ENCODE measurements at regions not wholly inside any gene's neighbourhood (a gene's known extent, or its start where the extent isn't known, plus 50 kb on each side); places are given as distances from the start of the nearest gene placed in this dataset.
"Not testable (repeated sequence)": the region's sequence is repeated elsewhere in the genome, so short reads cannot be mapped to it uniquely, and the experiment has no call there.

- H3K4me3 Mint-ChIP-seq (ENCODE audit: unreplicated experiment) = no peak overlapping the region
- peaks cover 12% of the 10 kb centered on the region for H3K36me3 Mint-ChIP-seq (ENCODE audit: unreplicated experiment)
- DNase-seq (ENCODE audit: extremely low spot score, unreplicated experiment) = no peak
- TF ChIP-seq, protein P1, sequence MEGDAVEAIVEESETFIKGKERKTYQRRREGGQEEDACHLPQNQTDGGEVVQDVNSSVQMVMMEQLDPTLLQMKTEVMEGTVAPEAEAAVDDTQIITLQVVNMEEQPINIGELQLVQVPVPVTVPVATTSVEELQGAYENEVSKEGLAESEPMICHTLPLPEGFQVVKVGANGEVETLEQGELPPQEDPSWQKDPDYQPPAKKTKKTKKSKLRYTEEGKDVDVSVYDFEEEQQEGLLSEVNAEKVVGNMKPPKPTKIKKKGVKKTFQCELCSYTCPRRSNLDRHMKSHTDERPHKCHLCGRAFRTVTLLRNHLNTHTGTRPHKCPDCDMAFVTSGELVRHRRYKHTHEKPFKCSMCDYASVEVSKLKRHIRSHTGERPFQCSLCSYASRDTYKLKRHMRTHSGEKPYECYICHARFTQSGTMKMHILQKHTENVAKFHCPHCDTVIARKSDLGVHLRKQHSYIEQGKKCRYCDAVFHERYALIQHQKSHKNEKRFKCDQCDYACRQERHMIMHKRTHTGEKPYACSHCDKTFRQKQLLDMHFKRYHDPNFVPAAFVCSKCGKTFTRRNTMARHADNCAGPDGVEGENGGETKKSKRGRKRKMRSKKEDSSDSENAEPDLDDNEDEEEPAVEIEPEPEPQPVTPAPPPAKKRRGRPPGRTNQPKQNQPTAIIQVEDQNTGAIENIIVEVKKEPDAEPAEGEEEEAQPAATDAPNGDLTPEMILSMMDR (IDR thresholded peaks at IDR 0.05) = no peak
- no peaks in the 10 kb centered on the region for H3K9me3 Mint-ChIP-seq (ENCODE audit: unreplicated experiment)
- H3K27ac Mint-ChIP-seq (ENCODE audit: unreplicated experiment) = no peak overlapping the region
- H3K4me1 Mint-ChIP-seq (ENCODE audit: unreplicated experiment) = peaks cover 4% of the 10 kb centered on the region
- no peaks in the 10 kb centered on the region for H3K27me3 Mint-ChIP-seq (ENCODE audit: unreplicated experiment)
Observed at GRCh38 chr7:81851413-81851812, 81.6 kb upstream of the HGF start.

DNA sequence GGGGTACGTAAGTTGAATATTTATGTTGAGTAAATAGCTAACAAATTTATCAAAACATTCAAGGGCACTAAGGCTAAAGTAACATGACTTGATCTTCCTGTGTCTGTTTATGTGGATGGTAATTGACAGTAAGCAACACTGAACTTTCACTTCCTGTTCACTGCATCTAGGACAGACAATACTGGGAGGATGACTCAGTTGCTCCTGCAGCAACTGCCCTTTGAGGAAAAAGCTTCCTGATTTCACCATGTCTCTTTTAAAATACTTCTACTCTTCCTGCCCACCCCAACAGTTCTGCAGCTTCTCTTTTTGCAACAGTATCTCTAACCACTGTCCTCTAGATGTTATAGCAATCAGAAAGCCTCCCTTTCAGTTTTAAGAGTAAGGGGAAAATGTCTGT, 76.6 kb upstream of the HGF start:
- H3K27me3 Mint-ChIP-seq (ENCODE audit: unreplicated experiment) = no peaks in the 10 kb centered on the region
- DNase-seq (ENCODE audit: extremely low spot score, unreplicated experiment) = no peak
- peak overlapping the region; percentile 23 for H3K27ac Mint-ChIP-seq (ENCODE audit: unreplicated experiment)
- peaks cover 17% of the 10 kb centered on the region for H3K36me3 Mint-ChIP-seq (ENCODE audit: unreplicated experiment)
- TF ChIP-seq, protein P1 (IDR thresholded peaks at IDR 0.05) = no peak
- no peaks in the 10 kb centered on the region for H3K9me3 Mint-ChIP-seq (ENCODE audit: unreplicated experiment)
- H3K4me1 Mint-ChIP-seq (ENCODE audit: unreplicated experiment) = peaks cover 13% of the 10 kb centered on the region
- H3K4me3 Mint-ChIP-seq (ENCODE audit: unreplicated experiment) = no peak overlapping the region

DNA sequence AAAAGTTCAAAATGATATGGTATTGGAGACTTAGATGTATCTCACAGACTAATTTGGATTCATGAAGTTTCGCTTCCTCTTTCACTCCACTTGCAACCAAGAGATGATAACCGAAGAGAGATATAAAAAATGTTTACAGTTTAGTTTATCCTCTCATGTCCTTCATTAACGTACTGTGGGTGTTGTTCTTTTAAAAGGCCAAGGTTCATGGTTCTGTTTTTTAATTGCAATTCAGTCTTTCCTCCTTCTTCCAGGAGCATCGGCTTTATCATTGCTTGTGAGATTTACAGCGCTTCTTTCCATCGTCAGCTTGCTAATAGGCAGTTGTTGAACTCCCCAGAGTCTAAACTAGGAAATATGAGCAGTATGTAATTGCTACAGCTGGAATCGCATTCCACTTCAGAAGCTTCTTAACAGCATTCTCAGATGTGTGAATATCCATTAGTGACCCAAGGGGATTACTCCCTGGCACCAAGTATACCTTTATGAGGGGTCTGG, 75.9 kb upstream of the HGF start:
- peaks cover 13% of the 10 kb centered on the region for H3K4me1 Mint-ChIP-seq (ENCODE audit: unreplicated experiment)
- peak overlapping the region; percentile 4 for H3K27ac Mint-ChIP-seq (ENCODE audit: unreplicated experiment)
- no peak for DNase-seq (ENCODE audit: extremely low spot score, unreplicated experiment)
- peaks cover 22% of the 10 kb centered on the region for H3K36me3 Mint-ChIP-seq (ENCODE audit: unreplicated experiment)
- TF ChIP-seq, protein P1 (IDR thresholded peaks at IDR 0.05) = no peak
- H3K4me3 Mint-ChIP-seq (ENCODE audit: unreplicated experiment) = no peak overlapping the region
- no peaks in the 10 kb centered on the region for H3K27me3 Mint-ChIP-seq (ENCODE audit: unreplicated experiment)
- H3K9me3 Mint-ChIP-seq (ENCODE audit: unreplicated experiment) = no peaks in the 10 kb centered on the region

- H3K36me3 Mint-ChIP-seq (ENCODE audit: unreplicated experiment) = peaks cover 19% of the 10 kb centered on the region
- H3K27ac Mint-ChIP-seq (ENCODE audit: unreplicated experiment); DNase-seq (ENCODE audit: extremely low spot score, unreplicated experiment); H3K27me3 Mint-ChIP-seq (ENCODE audit: unreplicated experiment); H3K4me3 Mint-ChIP-seq (ENCODE audit: unreplicated experiment): not testable (repeated sequence)
- peaks cover 11% of the 10 kb centered on the region for H3K9me3 Mint-ChIP-seq (ENCODE audit: unreplicated experiment)
- peaks cover 13% of the 10 kb centered on the region for H3K4me1 Mint-ChIP-seq (ENCODE audit: unreplicated experiment)
Observed at GRCh38 chr7:81843657-81844056, 73.8 kb upstream of the HGF start.

GRCh38 chr7:81842361-81842760, 72.5 kb upstream of the HGF start:
- TF ChIP-seq, protein P1 (IDR thresholded peaks at IDR 0.05) = no peak

More at GRCh38 chr7:81842361-81842760, 72.5 kb upstream of the HGF start:
- no peaks in the 10 kb centered on the region for H3K27me3 Mint-ChIP-seq (ENCODE audit: unreplicated experiment)
- no peak for DNase-seq (ENCODE audit: extremely low spot score, unreplicated experiment)
- H3K27ac Mint-ChIP-seq (ENCODE audit: unreplicated experiment) = no peak overlapping the region
- H3K9me3 Mint-ChIP-seq (ENCODE audit: unreplicated experiment) = peaks cover 11% of the 10 kb centered on the region
- peaks cover 17% of the 10 kb centered on the region for H3K36me3 Mint-ChIP-seq (ENCODE audit: unreplicated experiment)
- no peak overlapping the region for H3K4me3 Mint-ChIP-seq (ENCODE audit: unreplicated experiment)
- peaks cover 16% of the 10 kb centered on the region for H3K4me1 Mint-ChIP-seq (ENCODE audit: unreplicated experiment)

All from osteocyte (in vitro differentiated cells).